HG03097 (cell line): ENCODE measurements at regions not wholly inside any gene's neighbourhood (a gene's known extent, or its start where the extent isn't known, plus 50 kb on each side); places are given as distances from the start of the nearest gene placed in this dataset.

Experiments
- ATAC-seq: cut with Tn5 transposase; IDR thresholded peaks from one replicate; pipeline ENCODE4 v1.9.1; 2021; ENCODE audit not compliant: unreplicated experiment, low FRiP score

- no peak for ATAC-seq
These were observed 509.7 kb upstream of the MYT1L start for GRCh38 chr2:2840681-2841300.

DNA sequence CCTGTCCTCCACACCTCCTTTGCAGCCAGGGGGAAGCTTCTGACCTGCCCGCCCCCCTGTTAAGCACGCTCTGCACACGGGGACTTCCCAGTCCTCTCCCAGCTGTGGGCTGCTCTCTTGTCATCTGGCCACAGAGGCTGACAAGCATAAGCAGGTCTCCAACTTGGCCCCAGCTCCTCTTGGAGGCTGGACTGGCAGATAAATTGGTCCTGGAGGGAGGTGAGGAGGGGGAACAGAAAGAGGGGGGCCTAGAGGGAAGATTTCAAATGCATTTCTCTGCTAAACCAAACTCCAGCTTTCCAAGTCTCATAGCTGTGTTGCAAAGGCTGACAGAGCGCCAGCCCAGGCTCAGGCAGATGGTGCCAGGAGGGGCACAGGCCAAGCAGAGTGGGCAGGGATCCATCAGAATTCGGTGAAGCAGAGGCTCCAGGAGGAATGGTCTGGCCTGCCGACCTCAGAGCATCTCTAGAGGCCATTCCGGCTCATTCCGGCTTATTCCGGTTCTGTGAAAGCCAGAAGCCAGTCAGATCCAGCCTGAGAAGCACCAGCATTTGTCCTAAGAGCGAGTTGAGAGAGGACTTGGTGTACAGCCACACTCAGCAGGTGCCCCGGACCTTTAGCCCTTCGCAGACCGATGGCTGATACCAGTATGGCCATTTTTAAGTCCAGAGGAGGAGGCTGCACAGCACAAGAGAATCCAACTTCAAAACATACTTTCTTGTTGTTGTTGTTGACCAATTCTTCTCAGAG lies 508.9 kb upstream of the MYT1L start:
- no peak for ATAC-seq

DNA sequence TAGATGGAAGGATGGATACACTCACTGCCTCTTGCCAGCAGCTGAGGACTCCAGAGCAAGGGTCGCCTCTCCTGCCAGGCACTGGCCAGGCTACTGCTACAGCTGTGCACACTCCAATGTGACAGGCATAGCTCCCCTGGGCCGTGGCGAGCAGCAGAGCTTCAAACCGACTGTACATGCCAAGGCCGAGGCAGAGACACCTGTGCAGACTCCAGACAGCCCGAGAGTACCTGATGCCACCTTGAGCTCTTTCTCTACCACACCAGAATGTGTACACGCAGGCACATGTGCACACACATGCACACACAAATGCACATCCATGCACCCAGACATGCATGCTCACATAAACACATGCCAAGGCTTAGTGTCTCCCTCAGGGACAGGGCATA lies 508.3 kb upstream of the MYT1L start:
- ATAC-seq: no peak

GRCh38 chr2:2838548-2838845 lies 507.4 kb upstream of the MYT1L start:
- ATAC-seq: no peak

GRCh38 chr2:2837746-2838547 lies 506.9 kb upstream of the MYT1L start:
- ATAC-seq: no peak

DNA sequence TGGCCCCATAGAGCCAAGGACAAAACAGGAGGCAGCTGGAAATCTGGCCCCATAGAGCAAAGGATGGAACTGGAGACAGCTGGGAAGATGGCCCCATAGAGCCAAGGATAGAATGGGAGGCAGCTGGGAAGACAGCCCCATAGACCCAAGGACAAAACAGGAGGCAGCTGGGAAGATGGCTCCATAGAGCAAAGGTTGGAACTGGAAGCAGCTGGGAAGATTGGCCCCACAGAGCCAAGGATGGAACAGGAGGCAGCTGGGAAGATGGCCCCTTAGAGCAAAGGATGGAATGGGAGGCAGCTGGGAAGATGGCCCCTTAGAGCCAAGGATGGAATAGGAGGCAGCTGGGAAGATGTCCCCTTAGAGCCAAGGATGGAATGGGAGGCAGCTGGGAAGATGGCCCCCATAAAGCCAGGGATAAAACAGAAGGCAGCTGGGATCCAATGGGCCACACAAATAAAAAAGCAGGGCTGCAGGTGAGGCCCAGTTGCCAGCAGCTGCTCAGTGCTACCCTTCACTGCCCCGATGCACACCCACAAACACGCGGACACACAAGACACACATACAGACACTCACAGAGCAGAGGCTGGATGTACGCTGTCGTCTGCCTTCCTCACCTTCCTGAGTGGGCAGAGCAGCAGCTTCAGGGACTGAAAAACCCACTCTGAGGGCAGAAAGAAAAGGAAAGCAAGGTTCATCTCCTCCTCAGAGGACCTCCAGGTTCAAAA lies 505.4 kb upstream of the MYT1L start:
- ATAC-seq: no peak

GRCh38 chr2:2834516-2835254 lies 503.6 kb upstream of the MYT1L start:
- ATAC-seq: no peak

- ATAC-seq: no peak
These were observed 503.0 kb upstream of the MYT1L start for GRCh38 chr2:2834105-2834504.

GRCh38 chr2:2832657-2833056 lies 501.6 kb upstream of the MYT1L start:
- no peak for ATAC-seq

DNA sequence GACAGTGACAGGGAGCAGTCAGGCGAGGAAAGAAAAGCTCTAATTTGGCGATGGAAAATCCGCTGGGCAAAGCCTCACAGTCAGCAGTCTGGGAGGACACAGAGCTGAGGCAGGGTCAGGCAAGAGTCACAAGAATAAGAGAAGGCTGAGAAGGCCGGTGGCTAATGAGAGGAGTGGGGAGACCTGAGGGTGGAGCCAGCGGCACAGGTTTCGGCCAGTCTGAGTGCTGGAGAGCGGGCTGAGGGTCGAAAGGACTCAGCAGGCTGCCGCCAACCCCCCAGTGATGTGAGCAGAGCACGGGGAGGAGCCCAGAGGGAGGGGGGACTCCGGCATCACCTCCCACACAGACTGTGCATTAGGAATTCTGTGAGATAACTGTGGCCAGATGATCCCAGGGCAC lies 500.6 kb upstream of the MYT1L start:
- no peak for ATAC-seq

GRCh38 chr2:2830576-2830975 lies 499.5 kb upstream of the MYT1L start:
- no peak for ATAC-seq

DNA sequence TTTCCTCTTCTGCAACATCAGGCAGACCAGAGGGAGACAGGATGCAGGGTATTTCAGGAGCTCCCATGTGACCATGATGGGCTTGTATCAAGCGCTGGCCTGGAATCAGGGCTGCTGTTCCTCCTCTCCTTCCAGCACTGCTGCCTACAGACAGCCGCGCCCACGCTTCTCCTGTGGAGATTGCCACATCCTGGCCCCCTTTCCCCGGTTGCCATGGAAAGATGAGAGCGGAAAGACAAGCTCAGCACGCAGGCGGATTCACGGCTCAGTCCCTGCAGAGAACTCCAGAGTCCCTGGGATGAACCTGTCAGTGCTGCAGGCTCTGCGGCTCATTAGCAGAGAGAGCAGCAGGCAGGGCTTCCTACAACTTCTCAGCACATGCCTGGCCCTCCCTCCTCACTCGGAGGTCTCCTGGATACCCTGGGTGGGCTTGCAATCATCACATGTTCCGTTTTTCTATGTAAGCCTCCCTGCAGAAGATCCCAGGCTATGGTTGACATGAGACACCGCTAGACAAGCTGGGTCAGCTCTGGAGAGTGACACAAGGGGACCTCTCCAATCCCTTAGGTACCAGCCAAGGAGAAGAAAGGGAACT lies 497.8 kb upstream of the MYT1L start:
- no peak for ATAC-seq

DNA sequence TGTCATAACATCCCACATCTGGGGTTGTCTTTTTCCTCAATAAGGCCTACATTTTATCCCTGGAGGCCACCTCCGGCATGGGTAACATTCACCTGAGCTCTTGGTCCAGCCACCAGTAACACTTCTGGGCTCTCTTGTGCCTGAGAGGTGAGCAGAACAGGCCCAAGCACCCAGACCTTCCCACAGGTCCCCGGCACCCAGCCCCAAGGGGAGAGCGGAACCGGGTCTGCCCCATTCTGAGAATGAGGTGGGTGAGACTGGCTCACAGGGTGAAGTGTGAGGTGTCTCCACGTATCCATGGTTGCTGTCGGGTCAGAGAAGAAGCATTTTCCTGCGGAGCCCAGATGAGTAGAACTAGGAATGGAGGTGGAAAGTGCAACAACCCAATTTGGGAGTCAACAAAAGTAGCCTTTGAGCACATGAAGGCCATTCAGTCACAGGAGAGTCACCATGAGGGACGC lies 496.7 kb upstream of the MYT1L start:
- ATAC-seq: no peak

DNA sequence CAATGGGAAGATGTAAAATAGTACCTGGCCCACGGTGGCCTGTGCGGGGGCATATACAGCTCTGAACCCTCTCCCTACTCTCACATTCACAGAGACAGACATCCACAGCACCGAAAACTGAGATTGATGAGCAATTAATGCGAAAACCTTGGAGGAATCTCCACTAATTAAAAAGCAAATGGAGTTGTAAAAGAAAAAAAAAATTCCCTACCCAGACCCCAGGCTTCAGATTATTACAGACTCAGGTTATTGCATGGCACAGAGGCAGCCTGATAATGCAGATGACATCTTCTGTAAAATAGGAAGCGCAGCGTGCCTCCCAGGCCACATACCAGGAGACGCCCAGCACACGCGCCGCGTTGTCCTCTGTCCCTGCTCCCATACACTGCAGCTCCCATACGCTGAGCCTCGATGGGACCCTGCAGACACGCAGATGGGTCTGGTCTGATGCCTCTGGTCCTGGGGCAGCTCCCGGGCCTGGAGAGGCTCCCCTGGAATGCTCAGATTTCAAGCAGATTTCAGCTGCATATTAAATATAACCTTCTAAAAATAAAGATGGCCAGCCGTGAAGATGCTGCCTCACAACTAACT lies 496.1 kb upstream of the MYT1L start:
- ATAC-seq: no peak

- ATAC-seq: no peak
These were observed 495.5 kb upstream of the MYT1L start for GRCh38 chr2:2826621-2827020.

- no peak for ATAC-seq
These were observed 495.1 kb upstream of the MYT1L start for GRCh38 chr2:2826209-2826551.

GRCh38 chr2:2825516-2826208 lies 494.6 kb upstream of the MYT1L start:
- ATAC-seq: no peak

DNA sequence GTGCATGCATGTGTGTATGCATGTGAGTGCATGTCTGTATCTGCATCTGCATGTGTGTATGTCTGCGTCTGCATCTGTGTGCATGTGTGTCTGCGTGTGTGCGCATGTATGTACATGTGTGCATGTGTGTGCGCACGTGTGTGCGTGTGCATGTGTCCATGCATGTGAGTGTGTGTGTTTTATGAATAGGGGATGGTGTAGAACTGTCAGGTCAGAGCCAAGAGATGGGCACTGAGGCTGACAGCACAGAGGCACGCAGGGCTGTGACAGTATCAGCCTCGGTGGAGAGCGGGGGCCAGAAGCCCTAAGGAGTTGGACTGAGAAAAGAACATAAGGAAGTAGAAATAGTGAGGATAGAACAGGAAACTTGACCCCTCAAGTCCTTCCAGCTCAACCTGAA lies 494.0 kb upstream of the MYT1L start:
- no peak for ATAC-seq

- ATAC-seq: no peak
These were observed 493.5 kb upstream of the MYT1L start for GRCh38 chr2:2824588-2824987.
